ENCODE measurements at regions not wholly inside any gene's neighbourhood (a gene's known extent, or its start where the extent isn't known, plus 50 kb on each side); places are given as distances from the start of the nearest gene placed in this dataset.

- H3K9me3 ChIP-seq (ENCODE audit: control insufficient read depth, insufficient read depth, low read length), result no peaks in the 10 kb centered on the region
- H3K4me1 ChIP-seq (ENCODE audit: insufficient read depth, low read length), result no peaks in the 10 kb centered on the region
- H3K36me3 ChIP-seq (ENCODE audit: insufficient read depth, low read length), result no peaks in the 10 kb centered on the region
- H3K9ac ChIP-seq (ENCODE audit: low read depth, low read length), result no peak overlapping the region
Observed at GRCh38 chr11:15300341-15300740, 185.6 kb downstream of the INSC start.

- no peaks in the 10 kb centered on the region for H3K36me3 ChIP-seq (ENCODE audit: insufficient read depth, low read length)
- no peak overlapping the region for H3K9ac ChIP-seq (ENCODE audit: low read depth, low read length)
- H3K9me3 ChIP-seq (ENCODE audit: control insufficient read depth, insufficient read depth, low read length), result no peaks in the 10 kb centered on the region
- H3K4me1 ChIP-seq (ENCODE audit: insufficient read depth, low read length), result peaks cover 4% of the 10 kb centered on the region
Observed at GRCh38 chr11:15307619-15308024, 192.9 kb downstream of the INSC start.

- H3K9me3 ChIP-seq (ENCODE audit: control insufficient read depth, insufficient read depth, low read length), result no peaks in the 10 kb centered on the region
- H3K36me3 ChIP-seq (ENCODE audit: insufficient read depth, low read length), result no peaks in the 10 kb centered on the region
- H3K9ac ChIP-seq (ENCODE audit: low read depth, low read length), result no peak overlapping the region
- peaks cover 4% of the 10 kb centered on the region for H3K4me1 ChIP-seq (ENCODE audit: insufficient read depth, low read length)
Observed at GRCh38 chr11:15308840-15309239, 194.1 kb downstream of the INSC start.

- Histone ChIP-seq H3K36me3 (ENCODE audit: insufficient read depth, low read length) (no peaks in the 10 kb centered on the region), H3K9me3 (ENCODE audit: control insufficient read depth, insufficient read depth, low read length) (no peaks in the 10 kb centered on the region), H3K9ac (ENCODE audit: low read depth, low read length) (no peak overlapping the region), H3K4me1 (ENCODE audit: insufficient read depth, low read length) (peaks cover 4% of the 10 kb centered on the region)
Observed at GRCh38 chr11:15309296-15309695, 194.6 kb downstream of the INSC start.

- no peaks in the 10 kb centered on the region for H3K36me3 ChIP-seq (ENCODE audit: insufficient read depth, low read length)
- no peaks in the 10 kb centered on the region for H3K9me3 ChIP-seq (ENCODE audit: control insufficient read depth, insufficient read depth, low read length)
- no peak overlapping the region for H3K9ac ChIP-seq (ENCODE audit: low read depth, low read length)
- H3K4me1 ChIP-seq (ENCODE audit: insufficient read depth, low read length), result no peaks in the 10 kb centered on the region
Observed at GRCh38 chr11:15313862-15314261, 199.1 kb downstream of the INSC start.

DNA sequence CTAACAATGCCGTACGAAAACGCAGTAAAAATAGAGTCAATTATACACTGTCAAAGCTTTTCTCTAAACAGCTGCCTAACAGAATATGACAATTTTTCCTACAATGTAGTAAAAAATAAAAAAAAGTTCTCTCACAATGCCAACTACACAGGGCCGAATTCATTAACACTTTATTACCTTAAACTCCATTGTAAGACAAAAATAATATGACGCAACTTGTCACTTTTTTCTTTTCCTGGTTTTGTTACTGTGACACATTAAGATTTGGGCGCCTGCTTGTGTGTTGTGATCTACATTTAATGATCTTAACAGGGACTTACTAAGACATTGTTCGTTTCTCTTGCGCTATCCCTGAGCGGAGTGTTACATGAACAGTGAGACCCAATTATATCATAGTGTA lies 204.1 kb downstream of the INSC start:
- Histone ChIP-seq H3K9me3 (ENCODE audit: control insufficient read depth, insufficient read depth, low read length) (no peaks in the 10 kb centered on the region), H3K36me3 (ENCODE audit: insufficient read depth, low read length) (no peaks in the 10 kb centered on the region), H3K9ac (ENCODE audit: low read depth, low read length) (no peak overlapping the region), H3K4me1 (ENCODE audit: insufficient read depth, low read length) (no peaks in the 10 kb centered on the region)

GRCh38 chr11:15326520-15326919 lies 211.8 kb downstream of the INSC start:
- Histone ChIP-seq H3K36me3 (ENCODE audit: insufficient read depth, low read length) (no peaks in the 10 kb centered on the region), H3K9me3 (ENCODE audit: control insufficient read depth, insufficient read depth, low read length) (no peaks in the 10 kb centered on the region), H3K9ac (ENCODE audit: low read depth, low read length) (no peak overlapping the region), H3K4me1 (ENCODE audit: insufficient read depth, low read length) (0 out of 2 replicates have a peak, but pooled peaks cover 4% of the 10 kb centered on the region)

- Histone ChIP-seq H3K4me1 (ENCODE audit: insufficient read depth, low read length) (0 out of 2 replicates have a peak, but pooled peaks cover 4% of the 10 kb centered on the region), H3K9me3 (ENCODE audit: control insufficient read depth, insufficient read depth, low read length) (no peaks in the 10 kb centered on the region), H3K9ac (ENCODE audit: low read depth, low read length) (no peak overlapping the region), H3K36me3 (ENCODE audit: insufficient read depth, low read length) (no peaks in the 10 kb centered on the region)
Observed at GRCh38 chr11:15327786-15328231, 213.1 kb downstream of the INSC start.

GRCh38 chr11:15333407-15333806 lies 218.7 kb downstream of the INSC start:
- H3K36me3 ChIP-seq (ENCODE audit: insufficient read depth, low read length), result no peaks in the 10 kb centered on the region
- H3K9me3 ChIP-seq (ENCODE audit: control insufficient read depth, insufficient read depth, low read length), result no peaks in the 10 kb centered on the region
- no peaks in the 10 kb centered on the region for H3K4me1 ChIP-seq (ENCODE audit: insufficient read depth, low read length)
- no peak overlapping the region for H3K9ac ChIP-seq (ENCODE audit: low read depth, low read length)

DNA sequence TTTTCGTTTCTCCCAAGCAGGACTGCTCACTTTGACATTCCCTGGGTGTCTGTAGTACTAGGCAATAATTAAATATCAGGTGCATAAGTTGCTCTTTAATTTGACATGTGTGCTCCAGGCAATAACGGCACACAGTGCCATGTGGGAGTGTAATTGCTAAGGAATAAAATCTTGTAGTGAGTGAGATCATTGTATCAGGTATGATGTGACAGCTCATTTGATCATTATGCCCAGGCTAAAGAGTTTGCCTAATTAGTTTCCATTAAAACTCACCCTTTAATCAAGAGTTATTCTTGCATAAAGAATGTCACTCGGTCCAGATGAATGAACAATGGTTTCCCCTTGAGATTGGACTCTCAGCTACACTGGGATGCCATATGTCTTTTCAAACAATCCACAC lies 220.0 kb downstream of the INSC start:
- Histone ChIP-seq H3K36me3 (ENCODE audit: insufficient read depth, low read length) (no peaks in the 10 kb centered on the region), H3K4me1 (ENCODE audit: insufficient read depth, low read length) (no peaks in the 10 kb centered on the region), H3K9me3 (ENCODE audit: control insufficient read depth, insufficient read depth, low read length) (peaks cover 5% of the 10 kb centered on the region)

GRCh38 chr11:15336021-15336420 lies 221.3 kb downstream of the INSC start:
- H3K4me1 ChIP-seq (ENCODE audit: insufficient read depth, low read length), result no peaks in the 10 kb centered on the region
- peaks cover 5% of the 10 kb centered on the region for H3K9me3 ChIP-seq (ENCODE audit: control insufficient read depth, insufficient read depth, low read length)
- no peak overlapping the region for H3K9ac ChIP-seq (ENCODE audit: low read depth, low read length)
- no peaks in the 10 kb centered on the region for H3K36me3 ChIP-seq (ENCODE audit: insufficient read depth, low read length)

More for the DNA sequence above, 220.0 kb downstream of the INSC start:
- no peak overlapping the region for H3K9ac ChIP-seq (ENCODE audit: low read depth, low read length)

DNA sequence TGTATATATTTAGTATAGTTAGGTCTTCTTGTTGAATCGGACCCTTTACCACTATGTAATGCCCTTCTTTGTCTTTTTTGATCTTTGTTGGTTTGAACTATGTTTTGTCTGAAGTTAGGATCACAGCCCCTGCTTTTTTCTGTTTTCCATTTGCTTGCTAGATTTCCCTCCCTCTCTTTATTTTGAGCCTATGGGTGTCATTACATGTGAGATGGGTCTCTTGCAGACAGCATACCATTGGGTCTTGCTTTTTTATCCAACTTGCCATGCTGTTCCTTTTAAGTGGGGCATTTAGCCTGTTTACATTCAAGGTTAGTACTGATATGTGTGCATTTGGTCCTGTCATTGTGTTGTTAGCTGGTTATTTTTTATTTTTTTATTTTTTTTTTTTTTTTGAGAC lies 224.6 kb downstream of the INSC start:
- no peaks in the 10 kb centered on the region for H3K4me1 ChIP-seq (ENCODE audit: insufficient read depth, low read length)
- peaks cover 5% of the 10 kb centered on the region for H3K9me3 ChIP-seq (ENCODE audit: control insufficient read depth, insufficient read depth, low read length)
- H3K9ac ChIP-seq (ENCODE audit: low read depth, low read length), result no peak overlapping the region
- no peaks in the 10 kb centered on the region for H3K36me3 ChIP-seq (ENCODE audit: insufficient read depth, low read length)

DNA sequence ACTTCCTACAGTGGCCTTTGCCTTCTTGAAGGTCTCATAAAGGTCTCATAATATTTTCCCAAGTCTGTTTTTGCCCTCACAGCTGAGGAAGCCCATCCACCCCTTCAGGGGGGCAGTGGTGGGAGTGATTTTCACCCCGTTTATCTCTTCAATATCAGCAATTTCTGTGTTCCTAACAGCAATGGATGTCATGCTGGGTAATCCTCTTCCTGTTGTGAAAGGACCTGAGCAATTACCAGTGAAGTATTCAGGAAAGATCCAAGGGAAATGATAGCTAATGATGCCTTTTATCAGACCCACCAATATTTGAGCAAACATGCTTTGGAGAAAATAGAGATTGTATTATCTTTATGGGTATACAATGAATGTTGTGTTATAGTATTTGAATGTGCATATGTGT lies 226.9 kb downstream of the INSC start:
- Histone ChIP-seq H3K36me3 (ENCODE audit: insufficient read depth, low read length) (no peaks in the 10 kb centered on the region), H3K9me3 (ENCODE audit: control insufficient read depth, insufficient read depth, low read length) (peaks cover 5% of the 10 kb centered on the region), H3K4me1 (ENCODE audit: insufficient read depth, low read length) (no peaks in the 10 kb centered on the region), H3K9ac (ENCODE audit: low read depth, low read length) (no peak overlapping the region)

GRCh38 chr11:15342163-15342562 lies 227.4 kb downstream of the INSC start:
- Histone ChIP-seq H3K36me3 (ENCODE audit: insufficient read depth, low read length) (no peaks in the 10 kb centered on the region), H3K4me1 (ENCODE audit: insufficient read depth, low read length) (no peaks in the 10 kb centered on the region), H3K9ac (ENCODE audit: low read depth, low read length) (no peak overlapping the region), H3K9me3 (ENCODE audit: control insufficient read depth, insufficient read depth, low read length) (peaks cover 5% of the 10 kb centered on the region)

- Histone ChIP-seq H3K36me3 (ENCODE audit: insufficient read depth, low read length) (no peaks in the 10 kb centered on the region), H3K4me1 (ENCODE audit: insufficient read depth, low read length) (no peaks in the 10 kb centered on the region), H3K9me3 (ENCODE audit: control insufficient read depth, insufficient read depth, low read length) (no peaks in the 10 kb centered on the region), H3K9ac (ENCODE audit: low read depth, low read length) (no peak overlapping the region)
Observed at GRCh38 chr11:15346907-15347306, 232.2 kb downstream of the INSC start.
